Mammary epithelial cell (primary cell): ENCODE measurements at regions not wholly inside any gene's neighbourhood (a gene's known extent, or its start where the extent isn't known, plus 50 kb on each side); places are given as distances from the start of the nearest gene placed in this dataset.

Source experiments
- CTCF ChIP-seq, 2 donors: IDR thresholded peaks in 1 of 2; conservative IDR thresholded peaks in 1 of 2; 2 replicates each; pipeline ENCODE4 v1.5.1; 2011 to 2012; ENCODE audit warnings: inconsistent platforms in 2 of 2, low read length in 2 of 2, mild to moderate bottlenecking in 2 of 2, control low read depth in 1 of 2, low read depth in 1 of 2; ENCODE audit not compliant: insufficient read depth in 1 of 2; ENCODE audit errors: extremely low read depth in 1 of 2
- EZH2 ChIP-seq: IDR thresholded peaks from 2 replicates; pipeline ENCODE4 v1.6.1; 2012; ENCODE audit warnings: low read length, inconsistent platforms, borderline replicate concordance

- TF ChIP-seq EZH2: no peak
- no peak for TF ChIP-seq CTCF (conservative IDR thresholded peaks at IDR 0.05 in 1 of 2, IDR thresholded peaks at IDR 0.05 in 1 of 2; ENCODE audit: extremely low read depth in 1 of 2, insufficient read depth in 1 of 2, low read depth in 1 of 2, low read length in 2 of 2)
Measured at GRCh38 chr3:34157491-34157890, 359.1 kb downstream of the PDCD6IP start.
